Endodermal cell (in vitro differentiated cells): ENCODE measurements at regions not wholly inside any gene's neighbourhood (a gene's known extent, or its start where the extent isn't known, plus 50 kb on each side); places are given as distances from the start of the nearest gene placed in this dataset.

Experiments
- DNase-seq: peaks from one replicate; pipeline ENCODE4 v3.0.0-alpha.2; 2017
- H3K27ac ChIP-seq: 2 replicates; pipeline ENCODE4 v1.5.1; 2013; ENCODE audit warnings: mild to moderate bottlenecking, low read depth, low read length, moderate library complexity
- H3K27me3 ChIP-seq: 2 replicates; pipeline ENCODE4 v1.6.1; 2013; ENCODE audit warnings: mild to moderate bottlenecking, low read length, moderate library complexity; ENCODE audit not compliant: insufficient read depth, control insufficient read depth, poor library complexity, severe bottlenecking
- H3K36me3 ChIP-seq: 2 replicates; pipeline ENCODE4 v1.7.0; 2013; ENCODE audit warnings: mild to moderate bottlenecking, low read length, moderate library complexity; ENCODE audit not compliant: control insufficient read depth, insufficient read depth
- H3K4me1 ChIP-seq: one replicate; pipeline ENCODE4 v1.7.0; 2013; ENCODE audit warnings: low read length; ENCODE audit not compliant: control insufficient read depth, insufficient read depth
- H3K4me3 ChIP-seq: 2 replicates; pipeline ENCODE4 v1.5.1; 2013; ENCODE audit warnings: mild to moderate bottlenecking, low read length, moderate library complexity
- H3K9ac ChIP-seq: 2 replicates; pipeline ENCODE4 v1.6.1; 2013; ENCODE audit warnings: mild to moderate bottlenecking, low read length, moderate library complexity; ENCODE audit not compliant: poor library complexity, severe bottlenecking; ENCODE audit errors: extremely low read depth
- H3K9me3 ChIP-seq: 2 replicates; pipeline ENCODE4 v1.6.1; 2013; ENCODE audit warnings: mild to moderate bottlenecking, low read length, moderate library complexity; ENCODE audit not compliant: control insufficient read depth
- H3K27ac Mint-ChIP-seq: 2 replicates; pipeline ENCODE4 v1.8.0; 2020; ENCODE audit warnings: mixed read lengths
- H3K27me3 Mint-ChIP-seq: 2 replicates; pipeline ENCODE4 v1.8.0; 2021; ENCODE audit warnings: mild to moderate bottlenecking, mixed read lengths; ENCODE audit not compliant: insufficient read depth
- H3K36me3 Mint-ChIP-seq: 2 replicates; pipeline ENCODE4 v1.8.0; 2020; ENCODE audit warnings: low read depth, mixed read lengths
- H3K4me1 Mint-ChIP-seq: 2 replicates; pipeline ENCODE4 v1.8.0; 2020; ENCODE audit warnings: mixed read lengths
- H3K4me3 Mint-ChIP-seq: 2 replicates; pipeline ENCODE4 v1.8.0; 2020; ENCODE audit warnings: mild to moderate bottlenecking, moderate library complexity, mixed read lengths
- H3K9me3 Mint-ChIP-seq: 2 replicates; pipeline ENCODE4 v1.8.0; 2020; ENCODE audit warnings: mild to moderate bottlenecking, mixed read lengths
- WGBS, 2 experiments: methylation state at CpG; one replicate each; pipeline versions ENCODE4 v1.1.5 to v1.1.7; 2013; ENCODE audit warnings: missing lambda C conversion rate in 2 of 2, mixed read lengths in 1 of 2; ENCODE audit not compliant: insufficient coverage in 1 of 2, insufficient read length in 1 of 2; 5-methylcytosine and 5-hydroxymethylcytosine counted together
- TF ChIP-seq, protein P1 (sequence below): fragments of 200-600 bp; sonication (generic); conservative IDR thresholded peaks from 2 replicates; pipeline ENCODE4 v1.5.0; 2021; ENCODE audit warnings: antibody characterized with exemption, mild to moderate bottlenecking

DNA sequence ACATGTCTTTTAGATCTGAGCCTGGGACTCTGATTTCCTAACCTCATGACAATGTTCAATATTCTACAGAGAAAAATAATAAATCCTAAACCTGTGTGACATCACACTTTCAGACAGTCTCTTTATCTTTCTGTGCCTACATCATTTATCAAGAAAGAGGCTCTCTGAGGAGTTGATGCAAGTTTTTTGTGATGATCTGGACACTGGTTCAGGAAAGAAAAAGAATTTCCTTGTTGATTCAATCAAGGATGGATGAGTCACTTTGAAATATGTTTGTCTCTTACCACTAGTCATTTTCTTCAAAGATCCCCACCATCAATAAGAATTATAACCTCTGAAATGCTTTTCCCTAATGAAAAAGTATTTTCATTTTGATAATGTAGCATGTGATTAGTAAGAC, 404.6 kb downstream of the WDR72 start:
- H3K4me3 ChIP-seq, result no peak overlapping the region
- H3K27ac ChIP-seq, result no peak overlapping the region
- Mint-ChIP-seq H3K4me3 (no peak overlapping the region), H3K27ac (no peak overlapping the region), H3K4me1 (peaks cover 16% of the 10 kb centered on the region), H3K36me3 (no peaks in the 10 kb centered on the region), H3K27me3 (no peaks in the 10 kb centered on the region), H3K9me3 (no peaks in the 10 kb centered on the region)
- TF ChIP-seq, protein P1, sequence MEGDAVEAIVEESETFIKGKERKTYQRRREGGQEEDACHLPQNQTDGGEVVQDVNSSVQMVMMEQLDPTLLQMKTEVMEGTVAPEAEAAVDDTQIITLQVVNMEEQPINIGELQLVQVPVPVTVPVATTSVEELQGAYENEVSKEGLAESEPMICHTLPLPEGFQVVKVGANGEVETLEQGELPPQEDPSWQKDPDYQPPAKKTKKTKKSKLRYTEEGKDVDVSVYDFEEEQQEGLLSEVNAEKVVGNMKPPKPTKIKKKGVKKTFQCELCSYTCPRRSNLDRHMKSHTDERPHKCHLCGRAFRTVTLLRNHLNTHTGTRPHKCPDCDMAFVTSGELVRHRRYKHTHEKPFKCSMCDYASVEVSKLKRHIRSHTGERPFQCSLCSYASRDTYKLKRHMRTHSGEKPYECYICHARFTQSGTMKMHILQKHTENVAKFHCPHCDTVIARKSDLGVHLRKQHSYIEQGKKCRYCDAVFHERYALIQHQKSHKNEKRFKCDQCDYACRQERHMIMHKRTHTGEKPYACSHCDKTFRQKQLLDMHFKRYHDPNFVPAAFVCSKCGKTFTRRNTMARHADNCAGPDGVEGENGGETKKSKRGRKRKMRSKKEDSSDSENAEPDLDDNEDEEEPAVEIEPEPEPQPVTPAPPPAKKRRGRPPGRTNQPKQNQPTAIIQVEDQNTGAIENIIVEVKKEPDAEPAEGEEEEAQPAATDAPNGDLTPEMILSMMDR, result no peak
- no peak for DNase-seq
- H3K36me3 ChIP-seq, result no peaks in the 10 kb centered on the region
- no peaks in the 10 kb centered on the region for H3K9me3 ChIP-seq
- no peaks in the 10 kb centered on the region for H3K27me3 ChIP-seq
- H3K4me1 ChIP-seq, result peaks cover 8% of the 10 kb centered on the region
- no peak overlapping the region for H3K9ac ChIP-seq

DNA sequence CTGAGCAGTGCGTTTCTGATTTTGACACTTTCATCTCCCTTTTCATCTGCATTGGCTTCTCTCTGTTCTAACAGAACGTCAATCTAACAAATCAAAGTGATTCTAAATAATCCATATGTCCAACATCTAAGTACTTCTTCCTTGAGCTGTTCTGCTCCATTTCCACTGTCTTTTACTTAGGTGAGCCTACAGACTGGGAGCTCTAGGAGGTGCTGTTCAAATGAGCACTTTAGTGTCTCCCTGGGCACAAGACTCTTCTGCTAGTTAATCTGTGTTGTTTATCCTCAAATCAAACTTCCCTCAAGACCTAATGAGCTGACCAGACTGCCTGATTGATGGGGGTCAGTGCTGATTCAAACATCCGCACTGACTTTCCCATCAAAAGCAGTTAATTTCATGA, 408.1 kb downstream of the WDR72 start:
- H3K36me3 ChIP-seq, result no peaks in the 10 kb centered on the region
- Mint-ChIP-seq H3K27ac (no peak overlapping the region), H3K27me3 (no peaks in the 10 kb centered on the region), H3K9me3 (no peaks in the 10 kb centered on the region), H3K4me3 (no peak overlapping the region), H3K4me1 (peaks cover 2% of the 10 kb centered on the region), H3K36me3 (no peaks in the 10 kb centered on the region)
- H3K9me3 ChIP-seq, result no peaks in the 10 kb centered on the region
- H3K27ac ChIP-seq, result no peak overlapping the region
- H3K4me3 ChIP-seq, result no peak overlapping the region
- no peak overlapping the region for H3K9ac ChIP-seq
- TF ChIP-seq, protein P1, result peak; percentile 72
- no peak for DNase-seq
- no peaks in the 10 kb centered on the region for H3K4me1 ChIP-seq
- 91 to 93% methylated on average over 3 of the region's 3 CpGs for WGBS, 2 experiments
- no peaks in the 10 kb centered on the region for H3K27me3 ChIP-seq

DNA sequence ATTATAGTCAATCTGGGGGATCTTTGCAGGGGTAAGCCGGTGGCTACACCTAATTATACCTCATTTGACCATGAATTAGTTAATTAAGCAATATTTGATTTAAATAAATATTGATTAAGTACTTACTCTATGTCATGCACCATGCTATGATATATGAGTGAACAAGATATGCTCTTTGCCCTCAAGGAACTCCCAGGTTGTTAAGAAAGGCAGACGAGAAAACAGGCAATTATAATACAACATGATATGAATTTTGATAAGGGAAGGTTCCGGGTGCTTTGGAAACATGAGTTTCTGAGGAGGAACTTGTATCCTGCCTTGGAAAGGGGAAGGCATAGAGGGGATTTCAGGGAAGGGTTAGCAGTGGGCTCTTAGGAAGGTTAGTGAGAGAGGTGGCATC, 412.9 kb downstream of the WDR72 start:
- H3K27me3 ChIP-seq, result no peaks in the 10 kb centered on the region
- no peaks in the 10 kb centered on the region for H3K9me3 ChIP-seq
- H3K36me3 ChIP-seq, result no peaks in the 10 kb centered on the region
- H3K9ac ChIP-seq, result no peak overlapping the region
- Mint-ChIP-seq H3K4me3 (no peak overlapping the region), H3K27me3 (no peaks in the 10 kb centered on the region), H3K27ac (no peak overlapping the region), H3K4me1 (peaks cover 16% of the 10 kb centered on the region), H3K9me3 (no peaks in the 10 kb centered on the region), H3K36me3 (no peaks in the 10 kb centered on the region)
- no peak for DNase-seq
- no peak overlapping the region for H3K4me3 ChIP-seq
- TF ChIP-seq, protein P1, result no peak
- peaks cover 3% of the 10 kb centered on the region for H3K4me1 ChIP-seq
- 89 to 100% methylated on average over 1 to 2 of the region's 3 CpGs for WGBS, 2 experiments
- H3K27ac ChIP-seq, result no peak overlapping the region
